ENCODE measurements at regions not wholly inside any gene's neighbourhood (a gene's known extent, or its start where the extent isn't known, plus 50 kb on each side); places are given as distances from the start of the nearest gene placed in this dataset.

GRCh38 chr5:82807021-82807420, 270.2 kb downstream of the TMEM167A start:
- TF ChIP-seq CTCF (IDR thresholded peaks at IDR 0.05) (no peak), POLR2A (IDR thresholded peaks at IDR 0.05) (no peak)

Measured in body of pancreas (tissue), 4 donors.